Sigmoid colon (tissue), 4 donors: ENCODE measurements at regions not wholly inside any gene's neighbourhood (a gene's known extent, or its start where the extent isn't known, plus 50 kb on each side); places are given as distances from the start of the nearest gene placed in this dataset.
"Not testable (repeated sequence)": the region's sequence is repeated elsewhere in the genome, so short reads cannot be mapped to it uniquely, and the experiment has no call there.

Experiments
- CTCF ChIP-seq, 4 experiments: fragments of 450-650 bp in 3 of 4; fragments of 200-600 bp in 1 of 4; IDR thresholded peaks; one replicate each; pipeline ENCODE4 v1.5.1; 2016 to 2019; ENCODE audit warnings: antibody characterized with exemption in 4 of 4, mild to moderate bottlenecking in 3 of 4, moderate library complexity in 2 of 4
- EP300 ChIP-seq, 4 donors: sonication (generic); formaldehyde crosslinking; IDR thresholded peaks; one replicate each; pipeline ENCODE4 v1.6.1; 2017; ENCODE audit warnings: antibody characterized with exemption in 4 of 4
- POLR2A ChIP-seq, 2 donors: fragments of 450-650 bp; IDR thresholded peaks; one replicate each; pipeline ENCODE4 v1.6.1; 2016; ENCODE audit warnings: antibody characterized with exemption in 2 of 2, mild to moderate bottlenecking in 2 of 2, moderate library complexity in 2 of 2
- POLR2AphosphoS5 ChIP-seq, 4 donors: sonication (generic); formaldehyde crosslinking; IDR thresholded peaks; one replicate each; pipeline ENCODE4 v1.6.1; 2017; ENCODE audit warnings: antibody characterized with exemption in 4 of 4

- TF ChIP-seq CTCF, POLR2AphosphoS5, POLR2A, EP300 (IDR thresholded peaks at IDR 0.05): not testable (repeated sequence)
Measured at GRCh38 chr1:206316901-206317300, 113.6 kb downstream of the SRGAP2 start.
